Skeletal muscle cell (primary cell): ENCODE measurements at regions not wholly inside any gene's neighbourhood (a gene's known extent, or its start where the extent isn't known, plus 50 kb on each side); places are given as distances from the start of the nearest gene placed in this dataset.

Experiments used
- DNase-seq: peaks from one replicate; pipeline ENCODE4 v3.0.0-alpha.2; 2010; ENCODE audit warnings: low read depth
- H3K4me3 ChIP-seq: 2 replicates; pipeline ENCODE4 v1.5.1; 2011; ENCODE audit warnings: low read depth, mild to moderate bottlenecking, control low read depth, low read length, moderate library complexity

DNA sequence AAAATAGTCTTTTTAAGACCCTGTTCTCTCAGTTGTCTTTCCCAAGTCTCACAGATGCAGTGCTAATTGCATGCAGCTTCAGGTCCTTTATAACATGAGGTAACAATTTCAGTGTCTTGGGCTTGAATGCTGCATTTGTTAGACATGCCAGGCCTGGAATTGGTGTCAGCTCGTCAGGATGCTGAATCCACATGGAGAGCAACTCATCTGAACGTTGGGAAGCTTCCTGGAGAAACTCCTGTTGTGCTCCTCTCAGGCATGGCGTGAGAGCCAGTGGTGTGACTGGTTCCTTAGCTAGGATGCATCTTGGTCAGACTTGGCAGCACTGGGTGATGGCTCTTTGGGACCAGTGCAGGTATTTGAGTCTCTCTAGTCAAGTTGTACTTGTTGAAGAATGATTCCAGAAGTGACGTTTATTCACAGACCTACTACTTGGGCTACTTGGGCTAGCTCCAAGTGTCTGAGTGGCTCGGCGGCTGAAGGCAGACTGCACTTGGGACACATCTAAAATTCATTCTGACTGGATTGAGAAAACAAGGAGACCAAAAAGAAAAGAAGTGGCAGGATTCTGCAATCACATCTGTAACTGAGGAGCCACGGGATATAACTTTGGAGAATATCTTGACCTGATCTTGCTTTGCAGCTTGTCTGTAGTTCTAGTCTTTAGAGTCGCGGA, 134.8 kb upstream of the ARHGAP5 start:
- DNase-seq, result no peak
- H3K4me3 ChIP-seq, result no peak overlapping the region

- H3K4me3 ChIP-seq, result no peak overlapping the region
- DNase-seq, result no peak
Measured at GRCh38 chr14:31943217-31943799, 133.8 kb upstream of the ARHGAP5 start.

GRCh38 chr14:31943861-31944255, 133.2 kb upstream of the ARHGAP5 start:
- no peak overlapping the region for H3K4me3 ChIP-seq
- no peak for DNase-seq

- no peak for DNase-seq
- H3K4me3 ChIP-seq, result no peak overlapping the region
Measured at GRCh38 chr14:31944256-31945073, 132.6 kb upstream of the ARHGAP5 start.

DNA sequence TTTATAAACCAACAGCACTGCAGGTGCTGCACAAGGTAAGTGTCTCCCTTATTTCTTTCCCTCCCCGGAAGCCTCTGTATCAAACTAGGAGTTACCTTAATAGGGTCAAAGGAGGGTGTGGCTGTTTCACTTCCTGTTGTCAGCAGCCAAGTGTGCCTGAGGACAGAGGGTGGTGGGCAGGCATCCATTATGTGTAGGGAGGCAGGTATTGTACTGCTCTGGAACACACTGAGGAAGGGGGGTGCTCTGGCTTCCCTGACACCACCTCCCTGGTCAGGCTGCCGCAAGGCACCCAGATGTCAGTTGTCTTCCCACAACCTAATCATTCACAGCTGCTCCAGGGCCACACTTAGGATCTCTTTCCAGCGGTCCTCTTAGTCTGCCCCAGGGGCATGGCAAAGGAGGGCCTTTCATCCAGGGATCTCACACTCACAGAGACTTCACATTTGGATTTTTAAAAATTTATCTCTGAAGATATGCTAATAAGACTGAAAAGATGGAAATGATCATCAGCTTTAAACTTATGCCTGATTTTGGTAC, 132.0 kb upstream of the ARHGAP5 start:
- no peak for DNase-seq
- no peak overlapping the region for H3K4me3 ChIP-seq

- DNase-seq, result no peak
- H3K4me3 ChIP-seq, result no peak overlapping the region
Measured at GRCh38 chr14:31945701-31946100, 131.4 kb upstream of the ARHGAP5 start.

- DNase-seq, result no peak
- H3K4me3 ChIP-seq, result no peak overlapping the region
Measured at GRCh38 chr14:31947076-31947475, 130.0 kb upstream of the ARHGAP5 start.

DNA sequence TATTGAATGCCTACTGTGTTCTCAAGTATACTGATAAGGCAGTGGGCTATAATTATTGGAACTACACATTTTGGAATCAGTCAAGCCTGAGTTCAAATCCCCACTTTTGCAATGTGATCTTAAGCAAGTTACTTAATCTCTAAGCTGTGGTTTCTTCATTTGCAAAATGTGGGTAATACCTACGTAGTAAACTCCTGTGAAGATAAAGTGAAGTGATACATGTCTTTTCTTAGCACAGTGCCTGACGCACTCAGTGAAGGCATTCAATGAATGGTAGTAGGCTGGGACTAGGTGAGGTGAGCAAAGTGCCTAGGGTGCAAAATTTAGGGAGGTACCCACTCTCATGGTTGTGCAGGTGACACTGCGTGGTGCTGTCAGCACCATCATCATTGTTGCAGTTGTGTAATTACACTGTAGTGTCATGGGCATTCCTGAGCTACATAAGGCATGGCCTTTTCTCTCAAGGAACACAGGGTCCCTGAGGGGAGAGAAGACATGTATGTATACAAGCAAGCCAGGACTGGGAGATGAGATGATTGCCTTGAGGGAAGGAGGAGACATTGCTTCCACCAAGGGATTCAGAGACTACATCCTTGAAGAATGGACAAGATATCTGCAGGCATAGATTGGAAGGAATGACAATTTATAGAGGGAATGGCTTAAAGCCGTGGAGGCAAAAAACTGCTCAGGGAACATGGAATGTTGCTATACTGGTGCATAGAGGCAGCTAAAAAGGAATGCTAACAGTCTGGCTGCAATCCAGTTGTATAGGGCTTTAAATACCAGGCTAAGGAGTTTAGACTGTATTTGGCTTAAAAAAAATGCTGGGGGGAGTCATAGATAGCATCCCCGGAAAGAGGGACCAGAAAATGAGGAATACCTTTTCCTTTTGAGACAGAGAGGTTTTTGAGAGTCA, 129.2 kb upstream of the ARHGAP5 start:
- DNase-seq, result no peak
- H3K4me3 ChIP-seq, result no peak overlapping the region

GRCh38 chr14:31949709-31950108, 127.4 kb upstream of the ARHGAP5 start:
- DNase-seq, result no peak
- no peak overlapping the region for H3K4me3 ChIP-seq

- H3K4me3 ChIP-seq, result no peak overlapping the region
- DNase-seq, result no peak
Measured at GRCh38 chr14:31950331-31950730, 126.8 kb upstream of the ARHGAP5 start.

DNA sequence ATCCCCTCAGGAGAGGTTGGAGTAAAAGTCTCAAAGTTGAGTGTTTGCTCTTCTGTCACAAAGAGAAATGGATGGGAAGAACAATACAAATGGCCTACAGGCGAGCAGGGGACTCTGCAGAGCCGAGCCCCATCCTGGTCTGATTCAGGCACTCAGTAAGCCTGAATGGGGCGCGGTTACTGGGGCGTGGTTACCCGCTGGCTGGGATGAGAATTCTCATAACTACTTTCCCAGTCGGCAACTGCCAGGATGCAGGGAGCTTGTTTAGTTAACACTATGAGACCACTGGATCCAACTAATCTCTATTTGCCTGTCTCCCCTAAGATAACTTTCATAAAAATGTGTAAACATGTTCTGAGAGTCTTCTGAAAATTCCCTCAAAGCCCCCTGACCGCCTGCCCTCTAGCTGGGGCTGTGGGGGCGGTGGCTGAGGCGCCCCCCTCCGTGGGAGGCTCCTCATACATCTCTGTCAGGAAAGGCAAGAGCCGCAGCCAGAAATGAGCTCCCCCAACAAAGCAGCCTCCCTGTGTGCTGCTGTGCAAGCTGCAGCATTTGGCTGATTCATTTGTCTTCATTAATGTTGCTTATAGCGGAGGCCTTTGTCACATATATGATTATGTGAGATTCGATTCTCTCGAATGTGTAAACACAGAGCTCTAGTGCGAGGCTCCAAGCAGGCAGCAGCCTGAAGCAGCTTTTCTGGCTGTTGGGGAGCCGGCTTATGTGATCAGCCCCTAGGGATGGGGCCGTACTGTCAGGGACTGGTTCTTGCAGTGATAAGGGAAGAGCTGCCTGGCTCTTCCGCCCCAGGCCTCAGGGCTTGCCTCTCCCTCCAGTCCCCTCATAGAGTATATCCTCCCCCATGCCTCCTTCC, 126.1 kb upstream of the ARHGAP5 start:
- no peak for DNase-seq
- H3K4me3 ChIP-seq, result no peak overlapping the region

GRCh38 chr14:31951638-31951964, 125.5 kb upstream of the ARHGAP5 start:
- no peak overlapping the region for H3K4me3 ChIP-seq
- no peak for DNase-seq

GRCh38 chr14:31952573-31952972, 124.5 kb upstream of the ARHGAP5 start:
- no peak overlapping the region for H3K4me3 ChIP-seq
- DNase-seq, result no peak

GRCh38 chr14:31953210-31953609, 123.9 kb upstream of the ARHGAP5 start:
- H3K4me3 ChIP-seq, result no peak overlapping the region
- DNase-seq, result no peak

GRCh38 chr14:31954991-31955390, 122.1 kb upstream of the ARHGAP5 start:
- no peak for DNase-seq
- no peak overlapping the region for H3K4me3 ChIP-seq

DNA sequence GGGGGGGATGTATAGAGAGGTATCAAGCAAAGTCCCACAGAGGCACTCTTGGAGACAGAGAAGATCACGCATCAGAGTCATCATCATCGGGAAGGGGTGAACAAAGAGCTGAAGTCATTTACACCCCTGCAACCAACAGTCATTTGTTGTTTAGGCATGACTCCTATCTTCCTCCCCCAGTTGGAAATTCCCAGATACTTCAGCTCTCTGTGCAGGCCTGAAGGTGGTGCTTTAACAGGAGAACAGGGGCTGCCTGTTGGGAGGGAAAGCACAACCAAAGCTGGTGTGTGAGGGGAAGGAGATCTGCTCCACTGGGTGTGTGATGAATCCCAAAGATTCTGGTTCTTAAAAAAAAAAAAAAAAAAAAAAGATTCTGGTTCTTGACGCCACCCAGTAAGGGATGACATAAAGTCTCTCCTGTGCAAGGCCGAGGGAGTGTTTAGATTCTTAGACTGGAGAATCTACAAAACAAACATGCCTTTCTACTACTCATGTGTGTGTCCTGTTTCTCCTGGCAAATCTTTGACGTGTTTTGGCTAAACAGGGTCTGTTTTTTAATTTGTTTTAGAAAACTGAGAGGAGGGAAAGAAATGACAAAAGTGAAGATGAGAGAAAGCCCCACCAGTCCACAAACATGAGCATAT, 121.0 kb upstream of the ARHGAP5 start:
- DNase-seq, result no peak
- no peak overlapping the region for H3K4me3 ChIP-seq

- H3K4me3 ChIP-seq, result no peak overlapping the region
- no peak for DNase-seq
Measured at GRCh38 chr14:31957565-31957964, 119.5 kb upstream of the ARHGAP5 start.

DNA sequence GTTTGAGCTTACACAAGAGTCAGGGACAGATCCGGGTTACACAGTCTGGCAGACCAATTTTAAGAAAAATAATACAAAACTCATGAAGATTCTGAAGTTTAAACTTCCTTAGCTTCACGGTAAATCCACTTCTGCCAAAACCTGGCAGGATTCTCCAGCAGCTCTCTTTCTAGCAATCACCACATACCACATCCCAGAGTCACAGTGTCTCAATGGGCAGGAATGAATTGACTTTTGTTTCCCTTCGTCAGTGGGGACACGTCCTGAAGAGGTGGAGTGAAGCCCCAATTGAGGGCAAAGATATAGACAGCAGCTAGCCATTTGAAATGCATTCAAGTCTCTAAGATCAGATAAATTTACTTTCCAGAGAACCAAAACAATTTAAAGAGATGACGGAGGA, 117.1 kb upstream of the ARHGAP5 start:
- no peak for DNase-seq
- no peak overlapping the region for H3K4me3 ChIP-seq
